ENCODE measurements at regions not wholly inside any gene's neighbourhood (a gene's known extent, or its start where the extent isn't known, plus 50 kb on each side); places are given as distances from the start of the nearest gene placed in this dataset.

DNA sequence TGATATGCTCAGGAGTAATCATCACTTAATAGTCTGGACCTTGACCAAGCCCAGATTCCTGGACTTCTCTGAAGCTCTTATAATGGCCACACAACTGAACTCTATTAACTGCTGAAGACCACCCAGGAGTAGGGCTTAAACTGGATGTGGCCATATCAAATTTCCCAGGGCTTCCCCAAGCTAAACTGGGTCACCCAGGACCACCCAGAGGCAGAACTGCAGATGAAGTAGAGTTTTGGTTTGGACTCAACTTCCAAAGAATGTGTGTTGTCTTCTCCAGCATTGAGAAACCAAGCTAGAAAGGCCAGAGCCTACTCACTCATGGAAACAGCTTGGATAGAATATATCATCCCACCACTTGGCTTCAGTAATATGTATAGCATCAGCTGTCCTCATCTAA lies 358.2 kb upstream of the MEOX2 start:
- DNase-seq, result no peak

DNA sequence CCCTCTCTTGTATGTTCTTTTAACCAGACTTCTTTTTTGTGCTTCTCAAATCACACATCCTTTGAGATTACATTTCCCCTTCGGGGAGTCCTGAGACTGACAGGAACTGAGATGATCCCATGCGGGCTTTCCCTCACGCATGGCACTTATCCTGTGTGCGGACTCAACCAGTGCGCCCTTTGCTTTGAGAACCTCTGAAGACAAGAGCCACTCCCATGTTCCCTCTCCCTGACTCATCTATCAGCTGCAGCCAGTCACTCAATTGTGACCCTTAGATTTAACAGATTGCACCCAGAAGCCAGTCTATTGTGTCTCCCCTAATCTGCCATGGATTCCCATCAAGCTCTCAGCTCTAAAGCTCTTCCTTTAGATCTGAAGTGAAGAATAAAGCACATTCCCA lies 353.9 kb upstream of the MEOX2 start:
- no peak for DNase-seq

DNA sequence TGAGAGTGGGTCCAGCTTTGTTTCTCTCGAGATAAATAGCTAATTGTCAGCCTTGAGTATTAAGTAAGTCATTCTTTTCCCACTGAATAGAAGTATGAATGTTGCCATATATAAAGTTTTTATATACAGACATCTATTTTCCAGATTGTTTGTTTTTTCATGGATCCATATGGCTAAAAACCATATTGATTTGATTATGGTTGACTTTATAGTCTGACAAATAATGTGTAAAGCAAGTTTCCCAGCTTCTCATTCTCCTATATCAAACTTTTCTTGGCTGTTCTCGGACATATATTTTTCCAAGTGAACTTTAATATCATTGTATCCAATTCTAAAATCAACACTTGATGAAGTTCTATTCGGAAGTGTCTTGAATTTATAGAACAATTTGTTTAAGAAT lies 352.4 kb upstream of the MEOX2 start:
- no peak for DNase-seq

DNA sequence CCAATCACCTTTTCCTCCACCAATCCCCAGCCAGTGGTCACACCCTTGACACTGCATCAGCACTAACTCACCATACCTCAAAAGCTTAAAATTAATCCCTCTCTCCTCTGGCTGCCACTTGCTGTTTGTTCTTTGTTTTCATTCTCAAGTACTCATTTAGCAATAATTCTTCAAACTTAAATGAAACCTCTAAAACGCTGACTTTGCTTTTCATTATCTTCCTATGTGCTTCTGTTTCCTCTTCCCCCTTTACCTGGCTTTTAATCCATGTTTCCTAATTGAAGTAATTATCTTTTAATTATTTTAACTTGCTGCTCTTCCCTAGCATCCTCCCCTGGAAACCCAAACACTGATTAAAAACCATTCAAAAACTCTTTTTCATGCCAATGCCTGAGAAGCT lies 348.9 kb upstream of the MEOX2 start:
- no peak for DNase-seq

DNA sequence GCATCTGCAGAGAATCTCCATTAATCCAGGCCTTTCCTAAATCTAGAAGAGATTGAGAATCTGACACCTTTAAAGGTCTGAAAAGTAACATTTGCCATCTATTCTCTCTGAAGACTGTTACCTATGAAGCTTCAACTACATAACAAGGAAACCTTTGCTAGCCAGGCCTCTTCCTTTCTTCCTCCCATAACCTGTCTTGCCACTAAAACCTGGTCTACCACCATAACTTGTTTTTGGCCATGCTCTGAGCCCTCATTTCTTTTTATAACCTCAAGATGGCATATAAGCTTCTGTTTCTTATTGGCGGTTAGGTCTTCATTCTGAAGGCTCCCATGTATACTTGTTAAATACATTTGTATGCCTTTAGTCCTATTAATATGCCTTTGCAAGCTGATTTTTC lies 348.4 kb upstream of the MEOX2 start:
- DNase-seq, result no peak

DNA sequence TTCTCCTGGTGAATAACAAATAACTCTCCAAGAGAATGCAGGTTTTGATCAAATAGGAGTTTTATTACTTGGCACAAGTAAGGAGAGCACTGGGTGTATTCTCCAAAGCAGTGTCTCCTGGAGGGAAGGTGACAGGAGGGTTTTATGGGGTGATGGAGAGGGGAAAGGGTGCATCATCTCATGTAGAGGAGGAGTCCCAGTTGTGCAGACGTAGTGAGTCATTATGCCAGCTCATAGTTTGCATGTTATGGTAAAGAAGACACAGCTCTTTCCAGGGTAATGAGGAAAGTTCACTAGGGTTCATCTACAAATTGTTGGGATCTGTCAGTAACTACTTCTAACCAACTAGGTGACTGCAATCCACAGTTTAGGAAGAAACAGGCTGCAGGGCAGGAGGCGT lies 347.9 kb upstream of the MEOX2 start:
- DNase-seq, result no peak

DNA sequence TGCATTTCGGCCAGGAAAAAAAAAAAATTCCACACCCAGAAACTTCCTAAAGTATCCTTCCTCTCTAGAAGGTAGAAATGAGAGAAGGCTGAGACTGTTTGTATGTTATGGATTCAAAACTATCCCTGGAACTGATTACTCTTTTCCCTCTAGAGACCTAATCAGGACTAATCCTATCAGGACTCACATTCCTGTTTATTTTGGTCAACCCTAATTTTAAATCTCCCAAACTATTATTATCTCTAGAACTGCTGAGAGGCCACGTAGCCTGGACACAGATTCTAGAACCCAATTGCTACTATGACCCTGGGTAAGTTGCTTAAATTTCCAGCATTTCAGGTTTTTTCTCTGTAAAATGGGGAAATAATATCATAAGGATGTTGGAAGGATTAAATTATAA lies 346.8 kb upstream of the MEOX2 start:
- no peak for DNase-seq

DNA sequence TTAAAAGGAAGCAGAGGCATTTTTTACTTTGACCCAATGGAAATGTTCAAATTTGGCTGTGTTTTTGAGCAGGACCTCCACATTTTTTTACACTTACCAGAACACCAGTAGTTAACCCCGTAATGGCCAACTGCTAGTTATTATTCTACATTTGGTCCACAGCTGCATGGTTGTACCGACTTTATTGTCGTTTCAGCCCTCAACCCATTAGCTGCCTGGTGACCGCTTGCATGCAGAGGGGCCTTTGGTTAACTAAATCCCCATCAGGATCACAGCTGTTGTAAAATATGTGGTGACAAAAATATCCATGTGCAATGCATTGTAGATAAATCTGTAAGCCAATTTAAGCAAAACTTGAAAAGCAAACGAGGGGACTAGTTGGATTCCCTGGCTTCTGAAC lies 342.2 kb upstream of the MEOX2 start:
- DNase-seq, result no peak

DNA sequence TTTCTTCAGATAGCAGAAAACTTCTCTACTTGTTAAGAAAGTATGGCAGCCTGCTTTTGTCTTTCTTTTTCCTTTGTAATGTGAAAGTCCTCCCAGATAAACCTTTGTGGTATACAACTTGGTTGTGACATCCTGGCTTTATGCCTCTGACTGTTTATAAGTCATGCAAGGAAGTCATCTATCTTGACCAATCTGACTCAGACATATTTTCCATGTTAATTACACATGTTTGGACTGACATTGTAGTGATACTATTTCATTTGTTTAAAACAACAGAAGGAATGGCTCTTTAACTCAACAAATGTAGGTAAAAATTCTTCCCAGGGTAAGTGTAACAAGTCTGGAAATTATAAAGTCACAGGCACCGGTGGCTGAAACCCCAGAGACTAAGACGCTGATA lies 341.6 kb upstream of the MEOX2 start:
- no peak for DNase-seq

DNA sequence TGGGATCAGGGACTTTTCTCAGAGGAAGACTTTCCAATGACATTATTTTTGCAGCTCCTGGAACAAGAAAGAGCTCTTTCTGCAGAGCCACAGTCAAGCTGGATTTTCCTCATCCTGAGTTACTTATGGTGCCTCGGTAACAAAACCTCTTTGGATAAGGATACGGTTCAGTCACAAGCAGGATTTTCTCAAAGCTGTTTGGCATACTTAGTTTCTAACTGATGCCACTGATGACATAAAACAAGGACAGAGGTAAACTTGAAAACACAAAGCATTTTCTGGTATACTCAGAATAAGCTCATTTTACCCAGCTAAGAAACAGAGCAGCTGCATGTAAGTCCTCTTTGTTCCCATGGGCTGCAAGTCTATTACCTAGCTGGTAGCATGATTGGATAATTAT lies 340.9 kb upstream of the MEOX2 start:
- no peak for DNase-seq

DNA sequence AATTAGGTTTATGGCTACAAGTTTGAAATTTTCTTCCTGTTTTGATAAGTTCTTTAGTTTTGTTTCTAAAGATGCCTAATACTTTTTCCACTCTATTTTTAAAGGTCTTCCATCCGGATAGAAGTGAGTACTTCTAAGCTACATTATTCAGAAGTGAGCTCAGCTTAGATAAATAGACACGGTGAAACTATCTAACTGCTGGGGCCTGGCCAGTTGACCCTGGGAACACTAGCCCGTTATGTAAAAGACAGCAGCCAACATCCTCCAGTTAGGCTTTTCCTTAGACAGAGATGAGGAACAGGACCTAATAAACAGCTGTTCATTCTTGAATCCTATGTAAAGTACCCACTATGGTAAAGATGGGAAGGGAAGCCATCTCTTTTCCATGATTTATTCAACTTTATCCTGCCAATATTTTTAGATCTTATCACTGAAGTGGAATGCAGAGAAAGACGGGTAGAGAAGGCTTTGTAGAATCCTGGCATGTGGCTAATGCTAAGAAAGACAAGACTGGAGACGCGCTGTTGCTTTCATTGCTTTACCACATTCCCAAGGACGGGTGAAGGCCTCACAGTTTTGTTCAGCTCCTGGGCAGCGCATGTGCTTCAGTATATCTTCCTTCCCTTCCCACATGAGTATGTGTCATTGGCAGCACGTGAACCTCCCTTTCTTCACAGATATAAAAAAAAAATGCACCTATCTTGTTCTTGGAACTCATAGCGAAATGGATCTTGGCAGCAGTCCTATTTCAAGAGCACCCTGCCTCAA lies 340.0 kb upstream of the MEOX2 start:
- no peak for DNase-seq

DNA sequence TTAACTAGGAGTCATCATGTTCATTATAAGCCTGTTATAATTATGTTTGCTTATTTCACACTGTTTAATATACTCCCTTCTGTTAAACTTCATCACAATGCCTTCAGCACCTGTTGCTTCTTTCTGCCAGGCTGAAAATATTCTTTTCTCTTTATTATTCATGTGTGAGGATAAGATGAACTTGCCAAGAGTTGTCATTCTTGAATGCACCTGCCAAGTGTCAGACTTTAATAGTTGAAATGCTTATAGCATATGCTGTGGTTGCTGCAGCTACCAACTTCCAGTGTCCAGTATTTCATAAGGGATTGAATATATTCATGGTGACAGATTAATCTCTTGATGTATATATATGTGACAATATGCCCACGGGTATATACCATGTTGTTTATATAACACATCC lies 339.2 kb upstream of the MEOX2 start:
- no peak for DNase-seq

DNA sequence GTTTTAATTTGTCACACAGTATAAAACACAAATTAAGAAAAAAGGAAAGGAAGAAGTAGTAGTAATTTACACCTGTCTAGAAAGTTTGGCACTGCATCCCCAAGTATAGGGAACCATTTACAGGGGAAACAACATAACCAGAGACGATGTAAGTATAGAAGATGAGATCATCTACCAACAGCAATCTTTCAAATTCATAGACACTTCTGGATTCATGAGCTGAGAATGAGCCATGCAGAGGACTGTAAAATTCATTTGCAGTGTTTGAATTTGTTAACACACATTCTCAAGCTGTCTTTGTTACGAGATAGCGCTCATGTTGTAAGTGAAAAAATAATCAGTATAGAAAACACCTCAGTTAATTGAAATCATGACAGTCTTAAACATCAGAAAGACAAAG lies 337.0 kb upstream of the MEOX2 start:
- no peak for DNase-seq

DNA sequence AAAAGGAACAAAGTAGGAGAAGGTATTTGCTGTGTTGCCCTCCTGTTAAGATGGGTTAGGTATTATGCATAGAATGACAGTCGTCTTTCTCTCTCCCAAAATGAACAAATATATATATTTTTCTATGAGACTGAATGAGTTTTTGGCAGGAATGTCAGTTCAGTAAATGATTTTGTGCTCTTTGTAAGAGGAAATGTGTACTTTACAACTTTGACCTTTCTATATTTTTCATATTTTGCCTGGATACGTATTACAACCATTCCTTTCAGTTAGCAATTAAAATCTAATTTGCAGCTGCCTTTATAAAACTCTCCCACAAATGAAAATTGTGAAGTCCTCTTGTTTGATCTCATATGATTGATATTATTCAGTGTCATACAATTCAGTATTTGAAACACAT lies 336.6 kb upstream of the MEOX2 start:
- DNase-seq, result no peak

DNA sequence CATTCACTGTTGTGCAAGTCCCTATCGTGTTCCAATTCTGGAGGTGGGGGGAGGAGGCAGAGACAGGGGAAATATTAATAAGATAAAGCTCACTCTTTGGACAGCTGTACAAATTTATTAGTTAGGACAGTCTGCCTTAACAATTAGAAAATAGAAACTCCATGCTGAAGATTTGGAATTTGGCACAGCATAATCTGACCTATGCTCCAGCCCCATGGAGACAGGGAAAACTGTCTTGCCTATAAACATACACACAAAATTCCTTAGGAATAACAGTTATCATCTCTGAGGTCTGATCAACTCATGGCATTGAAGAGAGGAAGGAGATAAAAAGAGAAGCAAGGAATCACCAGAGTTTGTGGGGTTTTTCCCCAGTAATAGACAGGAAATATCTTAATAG lies 335.4 kb upstream of the MEOX2 start:
- DNase-seq, result no peak

DNA sequence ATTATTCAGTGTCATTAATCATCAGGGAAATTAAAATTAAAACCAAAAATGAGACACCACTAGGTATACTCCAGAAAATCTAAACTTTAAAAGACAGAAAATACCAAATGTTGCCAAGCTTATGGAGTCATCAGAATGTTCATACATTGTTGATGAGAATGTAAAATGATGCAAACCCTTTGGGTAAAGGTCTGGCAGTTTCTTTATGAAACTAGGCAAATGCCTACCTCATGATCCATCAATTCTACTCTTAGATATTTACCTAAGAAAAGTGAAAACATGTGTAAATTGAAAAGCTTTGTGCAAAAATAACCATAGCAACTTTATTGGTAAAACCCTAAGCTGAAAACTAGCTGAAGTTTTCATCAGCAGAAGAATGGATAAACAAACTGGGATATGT lies 329.5 kb upstream of the MEOX2 start:
- DNase-seq, result no peak

DNA sequence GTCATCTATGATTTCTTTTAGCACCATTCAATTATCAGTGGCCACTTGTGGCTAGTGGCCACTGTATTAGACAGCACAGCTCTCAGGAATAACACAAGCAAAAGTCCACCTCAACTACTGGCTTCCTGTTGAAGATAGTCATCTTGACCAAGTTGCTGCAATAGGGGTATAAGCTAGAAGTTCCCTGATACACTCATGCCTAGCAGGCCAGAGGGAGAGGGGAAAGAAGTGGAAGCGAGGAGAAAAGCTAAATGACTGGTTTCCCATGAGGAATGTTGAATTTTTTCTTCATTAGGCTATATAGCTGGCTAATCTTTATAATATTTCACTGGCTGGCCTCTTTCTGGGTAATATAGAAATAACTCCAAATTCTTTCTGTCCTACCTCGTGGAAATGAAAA lies 327.5 kb upstream of the MEOX2 start:
- no peak for DNase-seq

DNA sequence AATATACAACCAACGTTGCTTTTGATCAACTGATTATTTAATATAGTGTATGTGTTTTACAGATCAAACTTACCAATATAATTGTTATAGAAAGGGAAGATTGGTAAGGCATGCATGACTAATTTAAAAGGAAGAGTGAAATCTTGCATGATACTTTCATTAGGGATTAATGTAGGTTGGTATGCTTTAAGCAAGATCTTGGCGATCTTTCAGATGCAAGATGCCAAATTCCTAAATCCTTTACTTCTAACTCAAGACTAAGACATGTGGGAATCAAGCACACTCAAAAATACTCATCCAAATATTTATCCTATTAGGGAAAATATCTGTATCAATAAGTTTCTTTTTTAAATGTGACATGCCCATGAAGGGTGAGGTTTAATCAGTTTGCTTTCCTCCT lies 321.4 kb upstream of the MEOX2 start:
- no peak for DNase-seq

DNA sequence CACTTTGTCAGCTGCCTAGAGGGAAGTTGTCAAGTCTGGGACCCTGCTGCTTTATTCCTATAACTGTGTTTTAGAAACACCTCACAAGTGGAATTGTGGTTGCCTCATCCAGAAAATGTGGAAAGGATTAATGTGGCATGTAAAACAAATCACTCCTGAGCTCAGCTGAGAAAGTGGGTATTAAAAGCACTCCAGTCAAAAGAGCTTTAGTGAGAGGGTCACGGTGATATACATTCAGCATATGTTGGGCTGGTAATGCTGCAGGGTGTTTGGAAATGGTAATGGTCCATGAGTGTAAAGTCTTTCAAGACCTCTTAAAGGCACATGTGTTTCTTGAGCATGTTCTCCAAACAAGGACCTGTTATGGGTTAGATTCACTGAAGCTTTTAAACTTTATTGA lies 318.2 kb upstream of the MEOX2 start:
- no peak for DNase-seq

DNA sequence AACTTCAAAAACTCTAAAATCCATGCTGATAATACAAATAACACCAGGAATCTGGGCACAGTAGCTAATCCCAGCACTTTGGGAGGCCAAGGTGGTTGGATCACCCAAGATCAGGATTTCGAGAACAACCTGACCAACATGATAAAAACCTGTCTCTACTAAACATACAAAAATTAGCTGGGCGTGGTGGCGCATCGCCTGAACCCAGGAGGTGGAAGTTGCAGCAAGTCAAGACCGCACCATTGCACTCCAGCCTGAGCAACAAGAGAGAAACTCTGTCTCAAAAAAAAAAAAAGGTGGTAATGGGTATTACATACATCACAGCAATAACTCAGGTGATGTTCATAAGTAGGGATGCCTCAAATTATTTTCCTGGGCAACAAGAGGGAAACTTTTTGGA lies 315.0 kb upstream of the MEOX2 start:
- no peak for DNase-seq

DNA sequence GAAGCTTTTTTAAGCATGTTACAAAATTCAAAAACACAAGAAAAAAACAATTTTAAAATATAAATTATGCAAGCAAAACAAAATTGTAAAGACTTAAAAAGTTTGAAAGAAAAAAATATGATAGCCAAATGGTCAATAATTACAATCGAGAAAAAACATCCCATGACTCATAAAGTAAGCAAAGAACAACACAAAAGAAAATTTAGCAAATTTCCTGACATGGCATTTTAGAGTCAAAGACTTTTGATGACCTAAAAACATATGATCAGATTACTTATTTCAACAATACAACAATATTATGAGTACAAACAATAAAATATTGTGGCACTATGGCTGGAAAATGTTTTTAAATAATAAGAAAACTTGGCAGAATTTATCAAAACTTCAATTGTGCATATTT lies 312.1 kb upstream of the MEOX2 start:
- no peak for DNase-seq

DNA sequence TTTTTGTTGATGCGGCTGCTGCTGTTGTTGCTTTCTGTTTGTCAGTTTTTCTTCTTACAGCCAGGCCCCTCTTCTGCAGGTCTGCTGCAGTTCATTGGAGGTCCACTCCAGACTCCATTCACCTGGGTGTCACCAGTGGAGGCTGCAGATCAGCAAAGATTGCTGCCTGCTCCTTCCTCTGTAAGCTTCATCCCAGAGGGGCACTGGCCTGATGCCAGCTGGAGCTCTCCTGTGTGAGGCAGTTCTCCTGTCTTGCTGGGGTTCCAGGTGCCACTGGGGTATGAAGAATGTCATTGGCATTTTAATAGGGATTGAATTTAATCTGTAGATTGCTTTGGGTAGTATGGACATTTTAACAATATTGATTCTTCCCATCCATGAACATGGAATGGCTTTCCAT lies 308.5 kb upstream of the MEOX2 start:
- no peak for DNase-seq

DNA sequence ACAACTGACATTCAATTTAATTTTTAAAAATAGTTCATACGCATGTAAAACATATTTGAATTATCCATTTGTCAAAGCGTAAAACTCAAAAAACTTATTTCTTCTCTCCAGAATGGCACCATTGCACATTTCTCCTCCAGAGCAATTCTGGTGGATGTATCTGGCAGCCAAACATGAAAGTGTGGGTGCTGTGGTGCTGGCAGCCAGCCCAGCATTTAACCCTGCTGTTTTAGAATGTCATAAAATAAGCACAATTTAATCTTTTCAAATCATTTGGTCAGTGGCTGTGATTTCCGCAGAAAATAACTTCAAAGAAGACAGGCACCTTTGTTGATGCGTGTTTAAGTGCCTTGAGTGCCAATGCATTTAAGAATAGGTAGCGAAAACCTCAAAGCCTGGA lies 302.7 kb upstream of the MEOX2 start:
- DNase-seq, result no peak

DNA sequence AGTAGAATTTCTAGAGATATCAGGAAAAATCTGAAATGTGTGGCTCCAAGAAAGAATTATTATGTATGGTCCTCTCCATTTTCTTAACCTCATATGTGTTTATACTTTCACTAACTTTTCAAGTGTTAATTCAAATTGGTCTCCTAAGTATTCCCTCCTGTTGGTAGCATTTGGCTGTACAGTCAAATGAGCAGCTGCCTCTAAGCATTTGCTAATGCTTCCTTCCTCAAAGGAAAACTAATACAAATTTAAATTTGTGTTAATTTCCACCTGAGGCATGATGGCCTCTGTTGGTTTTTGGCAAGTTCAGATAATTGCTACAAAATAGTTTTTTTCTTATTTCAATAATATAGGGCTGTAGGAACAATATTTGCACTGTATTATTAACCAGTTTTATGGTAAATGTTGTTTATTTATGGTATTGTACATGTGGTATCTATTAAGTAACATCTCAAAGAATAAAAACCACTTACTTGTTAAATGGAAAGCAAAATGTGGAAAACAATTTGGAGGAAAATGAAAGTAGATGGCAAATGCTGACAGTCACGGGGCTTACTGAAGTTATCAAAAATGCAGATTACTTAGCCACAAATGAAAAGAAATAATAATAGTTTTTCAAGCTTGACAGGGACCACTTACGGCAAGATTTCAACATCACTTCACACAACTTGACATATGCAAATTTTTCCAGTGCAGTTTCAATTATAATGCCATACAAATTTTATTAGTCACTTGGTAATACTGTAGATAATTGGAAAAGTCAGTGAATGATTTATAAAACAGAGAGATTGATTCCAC lies 299.3 kb upstream of the MEOX2 start:
- no peak for DNase-seq

DNA sequence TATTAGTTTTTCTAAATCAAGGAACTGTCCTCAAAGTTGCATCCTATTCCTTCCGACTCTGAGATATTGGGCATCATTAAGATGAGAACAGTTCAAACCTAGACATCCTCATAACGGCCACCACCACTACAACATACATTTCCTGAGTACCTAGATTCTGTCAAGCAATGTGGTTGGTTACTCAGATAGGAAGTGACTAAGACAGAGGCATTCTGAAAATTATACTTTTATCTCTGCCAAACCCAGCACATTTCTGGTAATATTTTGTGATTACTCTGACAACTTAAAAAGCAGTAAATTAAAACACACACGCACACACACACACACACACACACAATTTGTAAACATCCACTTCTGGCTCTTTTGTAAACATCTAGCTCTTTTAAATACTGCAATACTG lies 291.2 kb upstream of the MEOX2 start:
- DNase-seq, result peak; percentile 23

All from activated CD4-positive, alpha-beta T cell treated with anti-CD3 and anti-CD28 coated beads, Interleukin-2, amount 50 U/mL, for 16 hours (primary cell).